PFSK-1 (cell line): ENCODE measurements at regions not wholly inside any gene's neighbourhood (a gene's known extent, or its start where the extent isn't known, plus 50 kb on each side); places are given as distances from the start of the nearest gene placed in this dataset.

Source experiments
- FOXP2 ChIP-seq: optimal IDR thresholded peaks from 2 replicates; pipeline ENCODE3; 2011; ENCODE audit warnings: borderline replicate concordance, control low read depth, inconsistent platforms; ENCODE audit not compliant: insufficient read depth; ENCODE audit errors: extremely low read length, extremely low read depth
- POLR2AphosphoS5 ChIP-seq: IDR thresholded peaks from 2 replicates; pipeline ENCODE4 v1.6.1; 2012; ENCODE audit warnings: low read depth, mild to moderate bottlenecking, control low read depth, low read length, moderate library complexity
- SIN3A ChIP-seq: IDR thresholded peaks from 2 replicates; pipeline ENCODE4 v1.6.1; 2012; ENCODE audit warnings: mild to moderate bottlenecking, low read length, moderate library complexity, borderline replicate concordance; ENCODE audit not compliant: insufficient read depth
- TAF1 ChIP-seq: IDR thresholded peaks from 2 replicates; pipeline ENCODE4 v1.6.1; 2012; ENCODE audit warnings: low read length, control low read depth, borderline replicate concordance; ENCODE audit not compliant: insufficient read depth
- TF ChIP-seq, protein P1 (sequence below), 2 experiments: IDR thresholded peaks; 2 replicates each; pipeline versions ENCODE4 v1.6.1 to v1.8.0; 2011 to 2012; ENCODE audit warnings: low read depth in 2 of 2, low read length in 2 of 2, control low read depth in 1 of 2, inconsistent platforms in 1 of 2, mild to moderate bottlenecking in 1 of 2, moderate library complexity in 1 of 2; ENCODE audit not compliant: insufficient read depth in 1 of 2

DNA sequence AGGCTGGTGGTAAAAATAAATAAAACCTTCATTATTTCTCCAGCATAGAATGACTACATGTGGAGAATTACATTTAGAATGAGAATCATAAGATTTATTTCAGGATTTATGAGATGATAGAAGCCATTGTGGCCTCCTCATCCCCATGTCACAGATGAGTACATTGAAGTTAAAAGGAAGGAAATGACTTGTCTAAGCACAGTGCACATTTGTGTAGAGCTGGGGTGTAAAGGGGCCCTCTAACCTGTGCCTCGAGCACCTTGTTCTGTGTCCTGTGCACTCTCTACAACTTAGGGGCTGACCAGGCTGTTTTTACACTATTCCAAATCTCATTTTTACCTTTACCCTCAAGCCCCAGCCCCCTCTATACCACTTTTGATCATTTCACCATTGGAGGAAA lies 179.4 kb downstream of the RHOU start:
- TF ChIP-seq TAF1 (no peak), POLR2AphosphoS5 (no peak), SIN3A (no peak), FOXP2 (no peak)
- TF ChIP-seq, protein P1, sequence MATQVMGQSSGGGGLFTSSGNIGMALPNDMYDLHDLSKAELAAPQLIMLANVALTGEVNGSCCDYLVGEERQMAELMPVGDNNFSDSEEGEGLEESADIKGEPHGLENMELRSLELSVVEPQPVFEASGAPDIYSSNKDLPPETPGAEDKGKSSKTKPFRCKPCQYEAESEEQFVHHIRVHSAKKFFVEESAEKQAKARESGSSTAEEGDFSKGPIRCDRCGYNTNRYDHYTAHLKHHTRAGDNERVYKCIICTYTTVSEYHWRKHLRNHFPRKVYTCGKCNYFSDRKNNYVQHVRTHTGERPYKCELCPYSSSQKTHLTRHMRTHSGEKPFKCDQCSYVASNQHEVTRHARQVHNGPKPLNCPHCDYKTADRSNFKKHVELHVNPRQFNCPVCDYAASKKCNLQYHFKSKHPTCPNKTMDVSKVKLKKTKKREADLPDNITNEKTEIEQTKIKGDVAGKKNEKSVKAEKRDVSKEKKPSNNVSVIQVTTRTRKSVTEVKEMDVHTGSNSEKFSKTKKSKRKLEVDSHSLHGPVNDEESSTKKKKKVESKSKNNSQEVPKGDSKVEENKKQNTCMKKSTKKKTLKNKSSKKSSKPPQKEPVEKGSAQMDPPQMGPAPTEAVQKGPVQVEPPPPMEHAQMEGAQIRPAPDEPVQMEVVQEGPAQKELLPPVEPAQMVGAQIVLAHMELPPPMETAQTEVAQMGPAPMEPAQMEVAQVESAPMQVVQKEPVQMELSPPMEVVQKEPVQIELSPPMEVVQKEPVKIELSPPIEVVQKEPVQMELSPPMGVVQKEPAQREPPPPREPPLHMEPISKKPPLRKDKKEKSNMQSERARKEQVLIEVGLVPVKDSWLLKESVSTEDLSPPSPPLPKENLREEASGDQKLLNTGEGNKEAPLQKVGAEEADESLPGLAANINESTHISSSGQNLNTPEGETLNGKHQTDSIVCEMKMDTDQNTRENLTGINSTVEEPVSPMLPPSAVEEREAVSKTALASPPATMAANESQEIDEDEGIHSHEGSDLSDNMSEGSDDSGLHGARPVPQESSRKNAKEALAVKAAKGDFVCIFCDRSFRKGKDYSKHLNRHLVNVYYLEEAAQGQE (IDR thresholded peaks at IDR 0.05; ENCODE audit: insufficient read depth in 1 of 2, low read depth in 2 of 2, low read length in 2 of 2), result no peak
